SK-N-SH treated with all-trans-retinoic acid at 6 μM for 48 hours (cell line): ENCODE measurements at regions not wholly inside any gene's neighbourhood (a gene's known extent, or its start where the extent isn't known, plus 50 kb on each side); places are given as distances from the start of the nearest gene placed in this dataset.

Experiments used
- ATAC-seq: fragments of 200-7000 bp; cut with Tn5 transposase; 3 replicates; pipeline ENCODE4 v1.9.1; 2020; ENCODE audit warnings: mild to moderate bottlenecking, moderate library complexity
- ARNTL ChIP-seq: fragments of 450-650 bp; formaldehyde crosslinking; IDR thresholded peaks from 2 replicates; pipeline ENCODE4 v1.5.0; 2020; ENCODE audit warnings: low read depth, mild to moderate bottlenecking, moderate library complexity, borderline replicate concordance
- BACH2 ChIP-seq: fragments of 250-450 bp; sonication (Bioruptor Pico); IDR thresholded peaks from 2 replicates; pipeline ENCODE4 v1.9.0; 2021; ENCODE audit warnings: mild to moderate bottlenecking, borderline replicate concordance
- CSDC2 ChIP-seq: fragments of 250-450 bp; sonication (Bioruptor Pico); IDR thresholded peaks from 2 replicates; pipeline ENCODE4 v1.5.0; 2020; ENCODE audit warnings: mild to moderate bottlenecking, moderate library complexity
- ESRRG ChIP-seq: fragments of 250-450 bp; sonication (Bioruptor Pico); IDR thresholded peaks from 2 replicates; pipeline ENCODE4 v1.6.1; 2021; ENCODE audit warnings: mild to moderate bottlenecking
- GLIS3 ChIP-seq: fragments of 250-450 bp; sonication (Bioruptor Pico); IDR thresholded peaks from 2 replicates; pipeline ENCODE4 v1.5.0; 2020; ENCODE audit warnings: mild to moderate bottlenecking, moderate library complexity
- ISL1 ChIP-seq: fragments of 250-450 bp; sonication (Bioruptor Pico); IDR thresholded peaks from 2 replicates; pipeline ENCODE4 v2.1.2; 2022; ENCODE audit warnings: mild to moderate bottlenecking, moderate library complexity
- OSR1 ChIP-seq: fragments of 250-450 bp; sonication (Bioruptor Pico); IDR thresholded peaks from 2 replicates; pipeline ENCODE4 v1.8.0; 2022; ENCODE audit warnings: moderate library complexity, mild to moderate bottlenecking, inconsistent platforms
- PPARA ChIP-seq: fragments of 250-450 bp; sonication (Bioruptor Pico); IDR thresholded peaks from 2 replicates; pipeline ENCODE4 v1.5.0; 2020; ENCODE audit warnings: mild to moderate bottlenecking, borderline replicate concordance
- TCF4 ChIP-seq: fragments of 250-450 bp; sonication (Bioruptor Pico); IDR thresholded peaks from 2 replicates; pipeline ENCODE4 v1.8.0; 2021; ENCODE audit warnings: mild to moderate bottlenecking, moderate library complexity, borderline replicate concordance
- TOX ChIP-seq: fragments of 250-450 bp; sonication (Bioruptor Pico); IDR thresholded peaks from 2 replicates; pipeline ENCODE4 v1.8.0; 2021; ENCODE audit warnings: mild to moderate bottlenecking, moderate library complexity, borderline replicate concordance
- ZC3H10 ChIP-seq: fragments of 250-450 bp; sonication (Bioruptor Pico); IDR thresholded peaks from 2 replicates; pipeline ENCODE4 v1.5.1; 2021; ENCODE audit warnings: mild to moderate bottlenecking, moderate library complexity
- ZFP3 ChIP-seq: fragments of 250-450 bp; sonication (Bioruptor Pico); IDR thresholded peaks from 2 replicates; pipeline ENCODE4 v1.5.0; 2020; ENCODE audit warnings: mild to moderate bottlenecking, moderate library complexity
- ZFP30 ChIP-seq: fragments of 450-650 bp; formaldehyde crosslinking; IDR thresholded peaks from 2 replicates; pipeline ENCODE4 v1.5.0; 2022; ENCODE audit warnings: mild to moderate bottlenecking, moderate library complexity
- ZNF565 ChIP-seq: fragments of 450-650 bp; formaldehyde crosslinking; conservative IDR thresholded peaks from 2 replicates; pipeline ENCODE4 v1.5.0; 2020; ENCODE audit warnings: low read depth, mild to moderate bottlenecking, moderate library complexity
- ZNF70 ChIP-seq: fragments of 450-650 bp; formaldehyde crosslinking; IDR thresholded peaks from 2 replicates; pipeline ENCODE4 v1.5.0; 2020; ENCODE audit warnings: mild to moderate bottlenecking, moderate library complexity
- ZNF8 ChIP-seq: fragments of 450-650 bp; formaldehyde crosslinking; IDR thresholded peaks from 2 replicates; pipeline ENCODE4 v1.5.0; 2020; ENCODE audit warnings: mild to moderate bottlenecking, moderate library complexity
- TF ChIP-seq, protein P1 (sequence below): fragments of 250-450 bp; sonication (Bioruptor Pico); IDR thresholded peaks from 2 replicates; pipeline ENCODE4 v1.5.1; 2021; ENCODE audit warnings: mild to moderate bottlenecking, moderate library complexity
- TF ChIP-seq, protein P2 (sequence below): fragments of 250-450 bp; sonication (Bioruptor Pico); IDR thresholded peaks from 2 replicates; pipeline ENCODE4 v1.5.0; 2020; ENCODE audit warnings: mild to moderate bottlenecking, moderate library complexity
- TF ChIP-seq, protein P3 (sequence below): fragments of 250-450 bp; sonication (Bioruptor Pico); IDR thresholded peaks from 2 replicates; pipeline ENCODE4 v1.8.0; 2021; ENCODE audit warnings: low read depth, mild to moderate bottlenecking, moderate library complexity, borderline replicate concordance
- TF ChIP-seq, protein P4 (sequence below): fragments of 250-450 bp; sonication (Bioruptor Pico); IDR thresholded peaks from 2 replicates; pipeline ENCODE4 v1.5.1; 2020; ENCODE audit warnings: low read depth, mild to moderate bottlenecking, moderate library complexity
- TF ChIP-seq, protein P5 (sequence below): fragments of 250-450 bp; sonication (Bioruptor Pico); IDR thresholded peaks from 2 replicates; pipeline ENCODE4 v1.8.0; 2020; ENCODE audit warnings: mild to moderate bottlenecking, moderate library complexity, borderline replicate concordance

DNA sequence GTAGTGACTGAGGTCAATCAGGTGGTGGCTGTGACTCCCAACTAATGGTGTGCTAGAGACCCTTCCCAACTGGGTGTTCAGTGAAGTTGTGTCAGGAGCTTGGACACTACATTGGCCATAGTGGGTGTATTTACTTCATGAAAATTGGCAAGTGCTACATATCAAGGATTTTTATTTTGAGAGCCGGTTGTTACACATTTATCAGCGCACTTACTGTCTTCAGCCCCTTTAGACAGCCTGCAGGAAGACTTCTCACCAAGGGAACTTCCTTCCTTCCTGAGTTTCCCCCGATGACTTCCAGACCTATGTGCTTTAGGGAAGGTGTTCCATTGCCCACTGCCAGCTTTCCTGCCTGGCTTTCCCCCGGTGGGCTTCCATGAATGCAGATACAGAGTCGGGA is 261.2 kb downstream of the CBLN1 start:
- TF ChIP-seq ZNF565: no peak
- TF ChIP-seq ESRRG: no peak
- no peak for TF ChIP-seq ZNF8 (CRISPR knock-in tag)
- TF ChIP-seq CSDC2 (CRISPR knock-in tag): no peak
- no peak for TF ChIP-seq ZNF70 (CRISPR knock-in tag)
- TF ChIP-seq, protein P1, sequence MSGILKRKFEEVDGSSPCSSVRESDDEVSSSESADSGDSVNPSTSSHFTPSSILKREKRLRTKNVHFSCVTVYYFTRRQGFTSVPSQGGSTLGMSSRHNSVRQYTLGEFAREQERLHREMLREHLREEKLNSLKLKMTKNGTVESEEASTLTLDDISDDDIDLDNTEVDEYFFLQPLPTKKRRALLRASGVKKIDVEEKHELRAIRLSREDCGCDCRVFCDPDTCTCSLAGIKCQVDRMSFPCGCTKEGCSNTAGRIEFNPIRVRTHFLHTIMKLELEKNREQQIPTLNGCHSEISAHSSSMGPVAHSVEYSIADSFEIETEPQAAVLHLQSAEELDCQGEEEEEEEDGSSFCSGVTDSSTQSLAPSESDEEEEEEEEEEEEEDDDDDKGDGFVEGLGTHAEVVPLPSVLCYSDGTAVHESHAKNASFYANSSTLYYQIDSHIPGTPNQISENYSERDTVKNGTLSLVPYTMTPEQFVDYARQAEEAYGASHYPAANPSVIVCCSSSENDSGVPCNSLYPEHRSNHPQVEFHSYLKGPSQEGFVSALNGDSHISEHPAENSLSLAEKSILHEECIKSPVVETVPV: no peak
- TF ChIP-seq, protein P2, sequence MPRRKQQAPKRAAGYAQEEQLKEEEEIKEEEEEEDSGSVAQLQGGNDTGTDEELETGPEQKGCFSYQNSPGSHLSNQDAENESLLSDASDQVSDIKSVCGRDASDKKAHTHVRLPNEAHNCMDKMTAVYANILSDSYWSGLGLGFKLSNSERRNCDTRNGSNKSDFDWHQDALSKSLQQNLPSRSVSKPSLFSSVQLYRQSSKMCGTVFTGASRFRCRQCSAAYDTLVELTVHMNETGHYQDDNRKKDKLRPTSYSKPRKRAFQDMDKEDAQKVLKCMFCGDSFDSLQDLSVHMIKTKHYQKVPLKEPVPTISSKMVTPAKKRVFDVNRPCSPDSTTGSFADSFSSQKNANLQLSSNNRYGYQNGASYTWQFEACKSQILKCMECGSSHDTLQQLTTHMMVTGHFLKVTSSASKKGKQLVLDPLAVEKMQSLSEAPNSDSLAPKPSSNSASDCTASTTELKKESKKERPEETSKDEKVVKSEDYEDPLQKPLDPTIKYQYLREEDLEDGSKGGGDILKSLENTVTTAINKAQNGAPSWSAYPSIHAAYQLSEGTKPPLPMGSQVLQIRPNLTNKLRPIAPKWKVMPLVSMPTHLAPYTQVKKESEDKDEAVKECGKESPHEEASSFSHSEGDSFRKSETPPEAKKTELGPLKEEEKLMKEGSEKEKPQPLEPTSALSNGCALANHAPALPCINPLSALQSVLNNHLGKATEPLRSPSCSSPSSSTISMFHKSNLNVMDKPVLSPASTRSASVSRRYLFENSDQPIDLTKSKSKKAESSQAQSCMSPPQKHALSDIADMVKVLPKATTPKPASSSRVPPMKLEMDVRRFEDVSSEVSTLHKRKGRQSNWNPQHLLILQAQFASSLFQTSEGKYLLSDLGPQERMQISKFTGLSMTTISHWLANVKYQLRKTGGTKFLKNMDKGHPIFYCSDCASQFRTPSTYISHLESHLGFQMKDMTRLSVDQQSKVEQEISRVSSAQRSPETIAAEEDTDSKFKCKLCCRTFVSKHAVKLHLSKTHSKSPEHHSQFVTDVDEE: no peak
- TF ChIP-seq, protein P3, sequence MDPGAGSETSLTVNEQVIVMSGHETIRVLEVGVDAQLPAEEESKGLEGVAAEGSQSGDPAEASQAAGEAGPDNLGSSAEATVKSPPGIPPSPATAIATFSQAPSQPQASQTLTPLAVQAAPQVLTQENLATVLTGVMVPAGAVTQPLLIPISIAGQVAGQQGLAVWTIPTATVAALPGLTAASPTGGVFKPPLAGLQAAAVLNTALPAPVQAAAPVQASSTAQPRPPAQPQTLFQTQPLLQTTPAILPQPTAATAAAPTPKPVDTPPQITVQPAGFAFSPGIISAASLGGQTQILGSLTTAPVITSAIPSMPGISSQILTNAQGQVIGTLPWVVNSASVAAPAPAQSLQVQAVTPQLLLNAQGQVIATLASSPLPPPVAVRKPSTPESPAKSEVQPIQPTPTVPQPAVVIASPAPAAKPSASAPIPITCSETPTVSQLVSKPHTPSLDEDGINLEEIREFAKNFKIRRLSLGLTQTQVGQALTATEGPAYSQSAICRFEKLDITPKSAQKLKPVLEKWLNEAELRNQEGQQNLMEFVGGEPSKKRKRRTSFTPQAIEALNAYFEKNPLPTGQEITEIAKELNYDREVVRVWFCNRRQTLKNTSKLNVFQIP (CRISPR knock-in tag): no peak
- TF ChIP-seq OSR1 (CRISPR knock-in tag): no peak
- TF ChIP-seq TOX (CRISPR knock-in tag): no peak
- TF ChIP-seq TCF4: no peak
- no peak for TF ChIP-seq BACH2 (CRISPR knock-in tag)
- TF ChIP-seq ZC3H10 (CRISPR knock-in tag): no peak
- no peak for TF ChIP-seq ZFP3 (CRISPR knock-in tag)
- TF ChIP-seq ISL1: no peak
- no peak for TF ChIP-seq PPARA (CRISPR knock-in tag)
- TF ChIP-seq, all 23 proteins: peak for 0
- no peak for ATAC-seq

DNA sequence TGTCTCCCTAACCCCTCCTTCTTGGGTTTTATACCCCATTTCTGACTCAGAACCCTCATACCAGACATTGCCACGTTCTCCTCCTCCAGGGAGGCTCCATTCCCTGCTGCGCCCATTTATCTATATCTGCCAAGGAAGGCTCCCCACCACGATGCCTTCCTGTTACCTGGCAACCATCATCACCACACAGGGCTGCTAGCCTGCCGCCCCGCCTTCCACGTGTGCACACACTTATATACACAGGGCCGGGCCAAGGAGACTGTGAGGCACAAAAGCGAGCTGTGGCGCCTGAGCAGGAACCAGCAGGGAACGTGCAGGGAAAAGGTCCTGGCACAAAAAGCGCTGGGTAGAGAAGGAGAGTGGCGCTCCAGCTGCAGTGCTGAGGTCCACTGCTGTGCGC is 261.8 kb downstream of the CBLN1 start:
- TF ChIP-seq, protein P2: no peak
- no peak for TF ChIP-seq ZNF565
- peak; percentile 15 for ATAC-seq

DNA sequence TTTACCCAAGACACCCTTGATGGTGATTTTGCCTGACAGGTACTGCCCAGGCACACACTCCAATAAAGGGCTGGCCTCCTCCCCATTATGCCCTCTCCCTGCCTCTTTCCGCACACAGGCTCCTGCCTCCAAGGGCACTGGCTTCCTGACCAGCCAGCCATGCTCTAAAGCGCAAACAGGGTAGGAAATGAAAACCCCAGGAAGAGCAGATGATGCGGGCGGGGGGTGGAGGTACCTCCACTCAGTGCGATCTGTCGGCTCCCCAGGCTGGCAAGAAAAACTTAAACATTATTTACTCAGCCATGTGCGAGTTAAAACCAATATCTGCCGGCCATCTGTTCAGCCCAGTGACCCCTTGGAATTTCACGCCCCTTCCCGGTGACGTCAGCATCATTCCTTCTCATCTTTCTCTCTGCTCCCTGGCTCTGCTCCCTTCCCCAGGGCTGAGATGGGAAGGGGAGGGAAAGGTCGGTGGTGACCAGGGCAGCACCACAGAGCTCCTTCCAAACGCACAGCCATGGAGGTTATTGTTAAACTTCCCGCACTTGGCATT is 262.5 kb downstream of the CBLN1 start:
- ATAC-seq: no peak
- TF ChIP-seq, protein P4, sequence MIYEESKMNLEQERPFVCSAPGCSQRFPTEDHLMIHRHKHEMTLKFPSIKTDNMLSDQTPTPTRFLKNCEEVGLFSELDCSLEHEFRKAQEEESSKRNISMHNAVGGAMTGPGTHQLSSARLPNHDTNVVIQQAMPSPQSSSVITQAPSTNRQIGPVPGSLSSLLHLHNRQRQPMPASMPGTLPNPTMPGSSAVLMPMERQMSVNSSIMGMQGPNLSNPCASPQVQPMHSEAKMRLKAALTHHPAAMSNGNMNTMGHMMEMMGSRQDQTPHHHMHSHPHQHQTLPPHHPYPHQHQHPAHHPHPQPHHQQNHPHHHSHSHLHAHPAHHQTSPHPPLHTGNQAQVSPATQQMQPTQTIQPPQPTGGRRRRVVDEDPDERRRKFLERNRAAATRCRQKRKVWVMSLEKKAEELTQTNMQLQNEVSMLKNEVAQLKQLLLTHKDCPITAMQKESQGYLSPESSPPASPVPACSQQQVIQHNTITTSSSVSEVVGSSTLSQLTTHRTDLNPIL (CRISPR knock-in tag): no peak
- TF ChIP-seq, protein P3 (CRISPR knock-in tag): no peak
- TF ChIP-seq ARNTL: no peak
- TF ChIP-seq GLIS3 (CRISPR knock-in tag): no peak
- TF ChIP-seq, protein P1: no peak
- no peak for TF ChIP-seq ISL1
- TF ChIP-seq TOX (CRISPR knock-in tag): no peak
- no peak for TF ChIP-seq TCF4
- TF ChIP-seq, protein P5, sequence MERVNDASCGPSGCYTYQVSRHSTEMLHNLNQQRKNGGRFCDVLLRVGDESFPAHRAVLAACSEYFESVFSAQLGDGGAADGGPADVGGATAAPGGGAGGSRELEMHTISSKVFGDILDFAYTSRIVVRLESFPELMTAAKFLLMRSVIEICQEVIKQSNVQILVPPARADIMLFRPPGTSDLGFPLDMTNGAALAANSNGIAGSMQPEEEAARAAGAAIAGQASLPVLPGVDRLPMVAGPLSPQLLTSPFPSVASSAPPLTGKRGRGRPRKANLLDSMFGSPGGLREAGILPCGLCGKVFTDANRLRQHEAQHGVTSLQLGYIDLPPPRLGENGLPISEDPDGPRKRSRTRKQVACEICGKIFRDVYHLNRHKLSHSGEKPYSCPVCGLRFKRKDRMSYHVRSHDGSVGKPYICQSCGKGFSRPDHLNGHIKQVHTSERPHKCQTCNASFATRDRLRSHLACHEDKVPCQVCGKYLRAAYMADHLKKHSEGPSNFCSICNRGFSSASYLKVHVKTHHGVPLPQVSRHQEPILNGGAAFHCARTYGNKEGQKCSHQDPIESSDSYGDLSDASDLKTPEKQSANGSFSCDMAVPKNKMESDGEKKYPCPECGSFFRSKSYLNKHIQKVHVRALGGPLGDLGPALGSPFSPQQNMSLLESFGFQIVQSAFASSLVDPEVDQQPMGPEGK (CRISPR knock-in tag): no peak
- TF ChIP-seq ZFP30 (CRISPR knock-in tag): no peak
- no peak for TF ChIP-seq BACH2 (CRISPR knock-in tag)
- no peak for TF ChIP-seq ZNF565
- TF ChIP-seq ZNF8 (CRISPR knock-in tag): no peak
- no peak for TF ChIP-seq PPARA (CRISPR knock-in tag)
- TF ChIP-seq, all 23 proteins: peak for 0
